Caco-2 (cell line): ENCODE measurements at regions not wholly inside any gene's neighbourhood (a gene's known extent, or its start where the extent isn't known, plus 50 kb on each side); places are given as distances from the start of the nearest gene placed in this dataset.
A peak's percentile ranks its signal among the peaks of the same experiment; 100 is the strongest.

ENCODE experiments used
- BruUV-seq: library from RNA; stranded (reverse); fragments of 400-500 nt; replicated peaks from 2 replicates; lab custom pipeline; 2021; lab: Mats Ljungman, UMichigan
- CTCF ChIA-PET: fragments of 300-600 bp; sonication (Branson Sonifier 250); formaldehyde crosslinking; loops from one replicate; lab custom pipeline; 2022; ENCODE audit warnings: antibody characterized with exemption; lab: Charles Lee
- POLR2A ChIA-PET: fragments of 300-600 bp; sonication (Branson Sonifier 250); formaldehyde crosslinking; loops from one replicate; lab custom pipeline; 2022; ENCODE audit warnings: antibody characterized with exemption; lab: Charles Lee
- DNase-seq, 2 experiments: peaks; one replicate each; pipeline versions ENCODE4 v3.0.0 to v3.0.0-alpha.2; 2020 to 2022
- H3K27me3 ChIP-seq: replicated peaks from 2 replicates; pipeline ENCODE4 v1.6.0; 2011; ENCODE audit warnings: low read length; ENCODE audit not compliant: control insufficient read depth, insufficient read depth
- H3K36me3 ChIP-seq: 2 replicates; pipeline ENCODE4 v1.5.1; 2011; ENCODE audit warnings: low read length; ENCODE audit not compliant: control insufficient read depth, insufficient read depth
- H3K4me1 ChIP-seq: fragments of 250-450 bp; sonication (Bioruptor Pico); 2 replicates; pipeline ENCODE4 v1.5.1; 2020; ENCODE audit warnings: mild to moderate bottlenecking
- H3K4me3 ChIP-seq: 2 replicates; pipeline ENCODE4 v1.5.1; 2011; ENCODE audit warnings: low read depth, mild to moderate bottlenecking, control low read depth, low read length
- H3K9me3 ChIP-seq: fragments of 250-450 bp; sonication (Bioruptor Pico); 2 replicates; pipeline ENCODE4 v1.5.1; 2020; ENCODE audit warnings: mild to moderate bottlenecking, moderate library complexity
- H3K27ac Mint-ChIP-seq: one replicate; pipeline ENCODE4 v1.8.0; 2022; ENCODE audit warnings: mixed read lengths; ENCODE audit not compliant: unreplicated experiment
- H3K27me3 Mint-ChIP-seq: one replicate; pipeline ENCODE4 v1.8.0; 2022; ENCODE audit warnings: mixed read lengths; ENCODE audit not compliant: insufficient read depth, unreplicated experiment
- H3K36me3 Mint-ChIP-seq: one replicate; pipeline ENCODE4 v1.8.0; 2022; ENCODE audit warnings: mild to moderate bottlenecking, mixed read lengths; ENCODE audit not compliant: insufficient read depth, unreplicated experiment
- H3K4me1 Mint-ChIP-seq: one replicate; pipeline ENCODE4 v1.8.0; 2022; ENCODE audit warnings: low read depth, mixed read lengths; ENCODE audit not compliant: unreplicated experiment
- H3K4me3 Mint-ChIP-seq: one replicate; pipeline ENCODE4 v1.8.0; 2022; ENCODE audit warnings: mild to moderate bottlenecking, moderate library complexity, mixed read lengths; ENCODE audit not compliant: unreplicated experiment
- H3K9me3 Mint-ChIP-seq: one replicate; pipeline ENCODE4 v1.8.0; 2022; ENCODE audit warnings: mixed read lengths; ENCODE audit not compliant: unreplicated experiment
- CTCF ChIP-seq, 2 experiments: fragments of 200-600 bp in 1 of 2; IDR thresholded peaks; 1 replicate in 1 of 2; 2 replicates in 1 of 2; pipeline versions ENCODE4 v1.5.1 to v1.8.0; 2011 to 2022; ENCODE audit warnings: antibody characterized with exemption in 1 of 2, control low read depth in 1 of 2, inconsistent platforms in 1 of 2, low read depth in 1 of 2, low read length in 1 of 2, mild to moderate bottlenecking in 1 of 2, moderate library complexity in 1 of 2; ENCODE audit not compliant: insufficient read depth in 1 of 2, severe bottlenecking in 1 of 2, unreplicated experiment in 1 of 2
- intact Hi-C: fragments of 100-400 bp; cut with micrococcal nuclease; formaldehyde crosslinking; loops from one replicate; pipeline ENCODE4 v1.10.0; 2022; ENCODE audit not compliant: unreplicated experiment

GRCh38 chr3:196143708-196144382 lies 62.0 kb upstream of the TFRC start:
- Histone ChIP-seq H3K27me3 (no peaks in the 10 kb centered on the region), H3K4me3 (no peak overlapping the region), H3K36me3 (no peaks in the 10 kb centered on the region), H3K4me1 (peaks cover 29% of the 10 kb centered on the region), H3K9me3 (no peaks in the 10 kb centered on the region)
- H3K27me3 Mint-ChIP-seq = no peaks in the 10 kb centered on the region
- no peak for TF ChIP-seq CTCF (IDR thresholded peaks at IDR 0.05; ENCODE audit: insufficient read depth in 1 of 2, low read depth in 1 of 2, low read length in 1 of 2, severe bottlenecking in 1 of 2, unreplicated experiment in 1 of 2)
- H3K36me3 Mint-ChIP-seq = peaks cover 6% of the 10 kb centered on the region
- no peaks in the 10 kb centered on the region for H3K9me3 Mint-ChIP-seq
- CTCF ChIA-PET = interaction anchor here (1.1 kb wide), 1 partner anchor 16 kb away, joined by 3 read pairs; no protein-coding TSS in a partner anchor
- no peak overlapping the region for H3K27ac Mint-ChIP-seq
- intact Hi-C loops = no loop called here
- POLR2A ChIA-PET = no interaction called here
- peaks cover 29% of the 10 kb centered on the region for H3K4me1 Mint-ChIP-seq
- no peak overlapping the region for H3K4me3 Mint-ChIP-seq
- no peak for DNase-seq
- BruUV-seq = no TSS peak

- H3K36me3 Mint-ChIP-seq = peaks cover 6% of the 10 kb centered on the region
- DNase-seq = peak; percentile 74 to 76
- no peaks in the 10 kb centered on the region for H3K27me3 ChIP-seq
- no TSS peak for BruUV-seq
- intact Hi-C loops = no loop called here
- CTCF ChIA-PET = interaction anchor here (1.1 kb wide), 1 partner anchor 15 kb away, joined by 3 read pairs; no protein-coding TSS in a partner anchor
- no peaks in the 10 kb centered on the region for H3K27me3 Mint-ChIP-seq
- H3K4me1 Mint-ChIP-seq = peaks cover 36% of the 10 kb centered on the region
- H3K9me3 Mint-ChIP-seq = no peaks in the 10 kb centered on the region
- TF ChIP-seq CTCF (IDR thresholded peaks at IDR 0.05; ENCODE audit: insufficient read depth in 1 of 2, low read depth in 1 of 2, low read length in 1 of 2, severe bottlenecking in 1 of 2, unreplicated experiment in 1 of 2) = no peak
- peak overlapping the region; percentile 80 for H3K27ac Mint-ChIP-seq
- H3K4me3 Mint-ChIP-seq = peak overlapping the region; percentile 35
- no peaks in the 10 kb centered on the region for H3K36me3 ChIP-seq
- H3K4me3 ChIP-seq = no peak overlapping the region
- POLR2A ChIA-PET = no interaction called here
- peaks cover 36% of the 10 kb centered on the region for H3K4me1 ChIP-seq
- no peaks in the 10 kb centered on the region for H3K9me3 ChIP-seq
Observed at GRCh38 chr3:196142202-196142956, 60.5 kb upstream of the TFRC start.

- no peak for DNase-seq
- Histone ChIP-seq H3K4me3 (no peak overlapping the region), H3K36me3 (no peaks in the 10 kb centered on the region), H3K4me1 (peaks cover 32% of the 10 kb centered on the region), H3K27me3 (no peaks in the 10 kb centered on the region), H3K9me3 (no peaks in the 10 kb centered on the region)
- POLR2A ChIA-PET = no interaction called here
- Mint-ChIP-seq H3K27ac (peak overlapping the region; percentile 18), H3K27me3 (no peaks in the 10 kb centered on the region), H3K4me1 (peaks cover 31% of the 10 kb centered on the region), H3K36me3 (peaks cover 6% of the 10 kb centered on the region), H3K4me3 (peak overlapping the region; percentile 11), H3K9me3 (no peaks in the 10 kb centered on the region)
- no peak for TF ChIP-seq CTCF (IDR thresholded peaks at IDR 0.05; ENCODE audit: insufficient read depth in 1 of 2, low read depth in 1 of 2, low read length in 1 of 2, severe bottlenecking in 1 of 2, unreplicated experiment in 1 of 2)
- CTCF ChIA-PET = no interaction called here
- BruUV-seq = no TSS peak
- intact Hi-C loops = no loop called here
Observed at GRCh38 chr3:196141866-196142201, 59.9 kb upstream of the TFRC start.
